HL-60 (cell line): ENCODE measurements at regions not wholly inside any gene's neighbourhood (a gene's known extent, or its start where the extent isn't known, plus 50 kb on each side); places are given as distances from the start of the nearest gene placed in this dataset.

Experiments used
- CTCF ChIP-seq: IDR thresholded peaks from one replicate; pipeline ENCODE4 v1.5.1; 2011; ENCODE audit warnings: low read length, control low read depth, inconsistent platforms; ENCODE audit not compliant: insufficient read depth
- GABPA ChIP-seq: IDR thresholded peaks from 2 replicates; pipeline ENCODE4 v1.6.1; 2012; ENCODE audit warnings: low read depth
- POLR2AphosphoS5 ChIP-seq: IDR thresholded peaks from 2 replicates; pipeline ENCODE4 v1.6.1; 2012; ENCODE audit warnings: low read depth

GRCh38 chr11:116309446-116309845 is 463.3 kb downstream of the BUD13 start:
- TF ChIP-seq POLR2AphosphoS5 (no peak), CTCF (no peak), GABPA (no peak)
